Kidney glomerular epithelial cell (primary cell): ENCODE measurements at regions not wholly inside any gene's neighbourhood (a gene's known extent, or its start where the extent isn't known, plus 50 kb on each side); places are given as distances from the start of the nearest gene placed in this dataset.

Experiments
- DNase-seq: peaks from one replicate; lab custom pipeline; 2025; lab: John Stamatoyannopoulos, UW

DNA sequence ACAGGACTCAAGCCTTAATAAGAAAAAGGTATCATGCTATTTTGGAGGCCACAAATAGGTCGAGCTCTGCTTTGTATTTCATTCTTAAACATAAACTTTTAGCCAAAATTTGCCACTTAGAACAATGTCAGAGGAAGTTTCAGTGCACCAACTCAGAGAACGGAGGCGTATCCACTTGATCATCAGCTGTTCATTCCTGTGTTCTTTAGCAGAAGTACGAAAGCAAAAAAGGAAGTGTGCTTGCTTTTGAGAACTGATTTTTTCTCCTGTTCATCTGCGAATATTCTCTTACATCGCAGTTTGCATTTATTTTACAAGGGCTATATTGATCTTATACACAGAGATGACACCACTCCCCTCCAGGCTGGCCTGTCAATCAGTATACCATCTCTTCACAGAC, 188.6 kb upstream of the SOX5 start:
- no peak for DNase-seq

GRCh38 chr12:24135158-24135850, 185.8 kb upstream of the SOX5 start:
- no peak for DNase-seq

DNA sequence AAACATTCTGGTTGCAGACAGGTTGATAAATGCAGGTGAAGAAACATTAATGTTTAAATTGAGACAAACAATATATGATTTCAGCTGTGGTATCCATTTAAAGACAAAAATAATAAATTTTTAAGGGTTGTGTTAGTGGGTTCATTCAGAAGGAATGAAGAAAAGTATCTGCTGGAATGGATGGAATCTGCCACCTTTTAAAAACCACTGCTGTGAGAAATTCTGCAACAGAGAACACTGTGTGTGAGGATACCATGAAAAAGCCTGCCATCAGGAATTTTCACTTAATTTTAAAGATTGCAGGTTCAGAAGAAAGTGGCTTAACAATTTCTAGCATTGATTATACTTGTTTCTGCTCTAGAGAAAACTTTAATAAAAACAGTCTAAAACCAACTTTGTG, 184.6 kb upstream of the SOX5 start:
- no peak for DNase-seq

- DNase-seq, result no peak
These were observed 183.9 kb upstream of the SOX5 start for GRCh38 chr12:24133384-24133783.

DNA sequence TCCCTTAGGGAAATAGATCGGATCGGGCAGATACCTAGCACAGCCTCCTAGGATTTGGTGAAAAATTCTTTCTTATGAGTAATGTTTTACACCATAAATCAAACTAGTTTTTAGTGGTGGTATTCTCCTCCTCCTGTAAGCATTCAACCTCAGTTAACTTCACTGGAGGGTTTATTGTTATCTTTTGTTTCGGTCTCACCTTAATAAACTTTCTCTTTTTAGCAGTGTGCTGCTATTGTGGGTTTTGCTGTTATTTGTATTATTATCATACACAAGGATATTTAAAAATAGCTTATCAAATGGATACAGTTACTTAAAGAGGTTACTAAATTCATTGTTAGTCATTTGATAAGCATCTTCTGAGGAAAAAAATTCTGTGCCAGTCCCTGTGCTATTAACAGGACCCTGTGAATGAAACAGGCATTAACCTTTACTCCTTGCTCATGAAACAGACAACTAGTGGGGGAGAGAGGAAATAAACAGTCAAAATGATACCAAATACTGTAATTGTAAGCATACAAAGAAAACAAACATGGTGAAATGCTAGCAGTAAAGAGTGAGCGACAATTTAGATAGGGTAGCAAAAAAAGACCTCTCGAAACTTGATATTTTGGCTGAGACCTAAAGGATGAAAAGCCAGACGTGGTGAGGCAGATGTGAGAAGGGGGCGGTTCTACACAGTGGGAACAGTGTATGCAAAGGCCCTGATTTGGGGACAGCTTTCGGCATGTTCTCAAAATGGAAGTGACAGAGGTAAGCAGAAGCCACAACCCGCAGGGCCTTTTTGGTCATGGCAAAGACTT, 178.7 kb upstream of the SOX5 start:
- no peak for DNase-seq

GRCh38 chr12:24125280-24125679, 175.8 kb upstream of the SOX5 start:
- no peak for DNase-seq

GRCh38 chr12:24121911-24122310, 172.4 kb upstream of the SOX5 start:
- no peak for DNase-seq

GRCh38 chr12:24118668-24119067, 169.2 kb upstream of the SOX5 start:
- no peak for DNase-seq

- no peak for DNase-seq
These were observed 167.1 kb upstream of the SOX5 start for GRCh38 chr12:24116548-24116947.

DNA sequence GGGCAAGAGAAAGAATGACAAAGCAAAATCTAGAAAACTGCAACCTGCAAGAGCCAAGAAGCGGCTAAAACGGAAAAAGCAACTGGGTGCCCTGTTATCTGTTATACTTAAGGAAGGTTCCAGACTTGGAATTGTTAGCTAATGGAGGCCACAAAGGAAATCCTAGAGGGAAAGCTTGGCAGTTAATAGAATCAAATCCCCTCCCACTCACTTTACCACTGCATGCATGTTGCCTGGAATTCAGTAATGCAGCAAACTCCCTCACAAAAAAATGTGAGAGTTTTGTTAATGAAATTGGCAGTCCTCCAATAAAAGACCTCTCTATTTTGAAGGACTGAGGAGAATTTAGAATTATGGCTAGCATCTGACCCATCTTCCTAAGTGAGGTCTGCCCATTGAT, 164.2 kb upstream of the SOX5 start:
- no peak for DNase-seq

- no peak for DNase-seq
These were observed 162.1 kb upstream of the SOX5 start for GRCh38 chr12:24111616-24112015.

DNA sequence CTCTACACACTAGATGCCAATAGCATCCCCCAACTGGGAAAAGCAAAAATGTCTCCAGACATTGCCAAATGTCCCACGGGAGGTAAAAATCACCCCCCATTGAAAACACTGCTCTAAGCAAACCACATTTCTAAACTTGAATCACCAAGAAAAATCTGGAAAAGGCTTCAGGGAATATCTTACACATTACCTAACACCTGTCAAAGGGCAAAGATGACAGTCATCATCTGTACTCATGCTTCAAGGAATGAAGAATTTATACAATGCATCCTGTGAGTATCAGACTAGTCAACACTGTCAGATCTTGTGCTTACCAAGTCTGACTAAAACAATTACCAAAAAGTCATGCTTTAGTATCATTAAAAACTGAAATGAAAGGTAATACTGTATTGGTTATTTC, 161.6 kb upstream of the SOX5 start:
- DNase-seq, result no peak

DNA sequence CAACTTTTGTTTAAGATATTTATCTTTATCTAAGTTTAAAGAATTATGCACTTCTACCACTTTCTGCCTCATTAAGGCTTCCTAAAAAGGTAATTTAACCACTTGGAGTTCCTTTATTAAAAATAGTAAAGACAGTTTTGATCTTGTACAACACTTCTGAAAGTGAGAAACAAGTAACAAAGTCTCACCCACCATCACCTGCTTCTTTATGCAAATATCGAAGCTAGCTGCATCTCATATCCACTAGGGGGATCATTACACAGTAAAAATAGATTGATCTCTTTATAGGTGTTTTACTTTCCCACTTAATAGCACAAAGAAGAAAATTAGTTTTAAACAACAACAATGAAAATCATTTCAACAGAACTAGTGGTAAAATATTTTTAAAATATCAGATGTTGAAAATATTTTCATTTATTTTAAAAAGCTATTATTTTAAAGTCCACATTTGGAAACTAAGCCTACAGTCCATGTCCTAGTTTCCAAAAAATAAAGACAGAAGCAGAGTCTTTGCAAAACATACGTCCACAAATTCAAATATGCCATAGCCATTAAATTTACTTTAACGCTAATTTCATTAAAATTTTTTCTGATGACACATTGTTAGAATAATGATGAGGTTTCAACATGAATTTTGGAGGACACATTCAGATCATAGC, 160.0 kb upstream of the SOX5 start:
- no peak for DNase-seq

DNA sequence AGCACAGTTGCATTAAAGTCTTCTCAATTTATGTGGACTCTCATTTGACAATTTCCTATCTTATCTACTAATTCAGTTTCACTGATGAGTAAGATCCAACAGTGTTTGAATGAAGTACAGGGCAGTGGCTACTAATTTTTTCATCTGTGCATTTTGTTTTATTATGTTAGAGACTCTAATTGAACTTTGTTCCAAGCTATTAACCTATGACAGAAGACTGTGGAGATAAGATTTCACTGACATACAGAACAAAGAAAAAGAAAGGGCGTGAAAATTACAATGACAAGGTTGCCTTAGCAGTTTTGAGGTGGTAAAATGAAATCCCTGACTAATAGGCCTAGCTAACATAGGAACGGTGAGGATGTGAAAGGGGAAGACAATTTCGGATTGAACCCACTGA, 153.2 kb upstream of the SOX5 start:
- DNase-seq, result no peak

DNA sequence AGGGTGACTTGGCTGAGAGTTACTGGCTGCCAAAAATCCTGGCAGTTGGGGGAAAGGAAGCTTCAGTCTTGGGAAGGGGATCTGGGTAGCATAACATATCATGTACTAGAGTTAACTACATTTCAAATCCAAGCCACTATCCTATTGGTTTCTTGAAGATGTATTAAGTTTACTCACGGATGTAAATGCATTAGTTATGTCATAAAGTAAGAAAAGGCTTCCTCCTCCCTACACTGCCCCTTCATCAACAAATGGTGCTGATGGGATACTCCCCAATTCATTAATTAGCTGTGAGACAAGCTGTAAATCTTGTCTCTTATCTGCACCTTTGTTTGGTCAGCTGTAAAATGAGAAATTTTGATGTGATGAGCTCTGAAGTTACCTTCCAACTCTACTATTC, 150.1 kb upstream of the SOX5 start:
- DNase-seq, result no peak

DNA sequence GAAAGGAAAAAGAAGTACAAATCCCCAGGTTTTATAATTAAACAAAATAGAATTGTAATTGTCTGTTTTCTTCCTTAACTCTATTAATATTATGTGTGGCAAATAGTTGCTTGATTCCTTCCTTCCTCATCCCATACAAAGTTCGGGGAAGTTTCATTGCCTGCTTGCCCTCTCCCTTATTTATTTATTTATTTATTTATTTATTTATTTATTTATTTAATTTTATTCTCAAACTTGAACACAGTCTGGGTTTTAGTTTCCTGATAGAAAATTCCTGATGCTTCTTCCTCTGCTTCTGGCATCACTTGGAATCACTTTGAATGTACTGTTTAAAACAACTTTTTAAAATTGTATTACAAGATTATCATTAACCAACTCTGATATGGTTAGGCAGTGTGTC, 145.8 kb upstream of the SOX5 start:
- no peak for DNase-seq

- DNase-seq, result no peak
These were observed 140.0 kb upstream of the SOX5 start for GRCh38 chr12:24089510-24089890.

- no peak for DNase-seq
These were observed 139.5 kb upstream of the SOX5 start for GRCh38 chr12:24088751-24089509.

DNA sequence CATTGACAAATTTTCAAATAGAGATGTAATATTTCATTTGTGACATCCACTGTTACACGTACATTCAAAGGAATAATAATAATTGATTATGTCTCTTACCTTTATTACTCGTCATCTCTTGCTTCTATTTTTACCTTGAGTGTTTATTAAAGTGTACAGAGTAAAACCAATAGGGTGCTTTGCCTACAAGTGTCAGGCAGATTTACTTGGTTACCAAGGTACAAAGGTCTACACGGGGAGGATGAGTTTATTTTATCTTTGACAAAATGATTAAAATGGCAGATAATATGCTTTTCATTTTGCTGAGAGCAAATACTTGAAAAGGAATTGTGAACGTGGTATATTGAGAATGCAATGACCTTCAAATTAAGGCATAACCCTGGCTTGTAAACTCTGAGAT, 137.8 kb upstream of the SOX5 start:
- no peak for DNase-seq

DNA sequence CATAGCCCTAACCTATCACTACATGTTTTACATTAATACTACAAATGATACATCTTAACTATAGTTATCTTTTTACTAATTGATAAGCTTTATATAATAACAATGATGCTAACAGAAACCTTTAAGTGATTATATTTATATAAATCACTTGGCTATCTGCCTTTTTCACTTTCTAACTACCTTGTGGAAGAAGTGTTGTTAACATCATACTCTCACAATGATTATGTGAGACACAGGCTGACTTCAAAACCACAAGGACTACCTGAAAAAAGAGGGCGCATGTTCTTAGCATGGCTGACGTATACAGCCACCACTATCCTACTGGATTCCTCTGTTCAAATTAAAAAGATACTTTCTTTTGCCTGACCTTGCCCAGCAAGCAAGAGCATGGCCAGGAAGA, 135.3 kb upstream of the SOX5 start:
- no peak for DNase-seq

DNA sequence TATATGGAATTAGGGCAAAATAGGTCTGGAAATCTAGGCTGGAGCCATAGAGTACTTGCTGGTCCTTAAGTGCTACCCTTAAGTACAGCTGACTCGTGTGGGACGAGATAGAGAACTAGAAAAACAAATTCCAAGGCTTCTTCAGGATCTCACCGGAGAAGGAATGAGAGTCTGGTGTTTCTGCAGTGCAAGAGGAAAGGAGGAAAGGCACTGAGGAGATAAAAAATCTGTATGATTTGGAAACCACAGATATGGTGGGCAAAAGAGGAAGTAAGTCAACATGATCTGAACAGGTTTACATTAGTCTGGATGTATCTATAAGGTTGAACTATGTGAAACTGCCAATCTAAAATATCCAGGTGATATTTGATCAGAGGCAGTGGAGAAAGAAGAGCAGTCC, 134.4 kb upstream of the SOX5 start:
- DNase-seq, result no peak

GRCh38 chr12:24081606-24082005, 132.1 kb upstream of the SOX5 start:
- DNase-seq, result no peak

- no peak for DNase-seq
These were observed 131.6 kb upstream of the SOX5 start for GRCh38 chr12:24081092-24081529.
